HG03025 (cell line): ENCODE measurements at regions not wholly inside any gene's neighbourhood (a gene's known extent, or its start where the extent isn't known, plus 50 kb on each side); places are given as distances from the start of the nearest gene placed in this dataset.

Experiments used
- ATAC-seq: cut with Tn5 transposase; IDR thresholded peaks from one replicate; pipeline ENCODE4 v1.9.1; 2021; ENCODE audit warnings: mild to moderate bottlenecking, moderate library complexity; ENCODE audit not compliant: unreplicated experiment, low FRiP score

GRCh38 chrX:68901519-68901918, 72.7 kb downstream of the EFNB1 start:
- ATAC-seq = no peak

- ATAC-seq = no peak
Measured at GRCh38 chrX:68898598-68898997, 69.8 kb downstream of the EFNB1 start.

- ATAC-seq = no peak
Measured at GRCh38 chrX:68897118-68897945, 68.5 kb downstream of the EFNB1 start.

GRCh38 chrX:68896581-68896980, 67.8 kb downstream of the EFNB1 start:
- ATAC-seq = no peak

GRCh38 chrX:68895778-68896177, 67.0 kb downstream of the EFNB1 start:
- ATAC-seq = no peak

- no peak for ATAC-seq
Measured at GRCh38 chrX:68895341-68895755, 66.5 kb downstream of the EFNB1 start.

- ATAC-seq = no peak
Measured at GRCh38 chrX:68894513-68895340, 65.9 kb downstream of the EFNB1 start.

- ATAC-seq = no peak
Measured at GRCh38 chrX:68894142-68894512, 65.3 kb downstream of the EFNB1 start.

GRCh38 chrX:68892651-68893050, 63.8 kb downstream of the EFNB1 start:
- no peak for ATAC-seq

- no peak for ATAC-seq
Measured at GRCh38 chrX:68892134-68892533, 63.3 kb downstream of the EFNB1 start.
